Mesenchymal stem cell (in vitro differentiated cells and primary cell): ENCODE measurements at regions not wholly inside any gene's neighbourhood (a gene's known extent, or its start where the extent isn't known, plus 50 kb on each side); places are given as distances from the start of the nearest gene placed in this dataset.

Experiments used
- DNase-seq: peaks from one replicate; pipeline ENCODE4 v3.0.0-alpha.2; 2013
- H2AFZ ChIP-seq: one replicate; pipeline ENCODE4 v1.6.1; 2013; ENCODE audit warnings: low read depth, mild to moderate bottlenecking, control low read depth, inconsistent platforms, low read length, moderate library complexity
- H2AK5ac ChIP-seq: 2 replicates; pipeline ENCODE4 v1.6.1; 2013; ENCODE audit warnings: low read length, moderate library complexity, mild to moderate bottlenecking, inconsistent platforms; ENCODE audit not compliant: severe bottlenecking
- H2BK120ac ChIP-seq: one replicate; pipeline ENCODE4 v1.6.1; 2013; ENCODE audit warnings: low read depth, mild to moderate bottlenecking, inconsistent platforms, low read length, moderate library complexity
- H2BK12ac ChIP-seq, 2 experiments: one replicate each; pipeline ENCODE4 v1.6.1; 2013; ENCODE audit warnings: inconsistent platforms in 2 of 2, low read length in 2 of 2, mild to moderate bottlenecking in 2 of 2, moderate library complexity in 2 of 2, control low read depth in 1 of 2
- H2BK15ac ChIP-seq: one replicate; pipeline ENCODE4 v1.6.1; 2013; ENCODE audit warnings: mild to moderate bottlenecking, low read depth, inconsistent platforms; ENCODE audit not compliant: poor library complexity, severe bottlenecking
- H2BK5ac ChIP-seq: 2 replicates; pipeline ENCODE4 v1.6.1; 2013; ENCODE audit warnings: low read depth, mild to moderate bottlenecking, low read length, control low read depth, inconsistent platforms; ENCODE audit not compliant: poor library complexity, severe bottlenecking
- H3K14ac ChIP-seq, 2 experiments: one replicate each; pipeline ENCODE4 v1.6.1; 2013; ENCODE audit warnings: inconsistent platforms in 2 of 2, low read length in 2 of 2, control low read depth in 1 of 2, mild to moderate bottlenecking in 1 of 2, moderate library complexity in 1 of 2
- H3K18ac ChIP-seq, 2 experiments: one replicate each; pipeline ENCODE4 v1.6.1; 2013; ENCODE audit warnings: inconsistent platforms in 2 of 2, low read length in 2 of 2, control low read depth in 1 of 2, low read depth in 1 of 2, mild to moderate bottlenecking in 1 of 2
- H3K23ac ChIP-seq, 2 experiments: one replicate each; pipeline ENCODE4 v1.6.1; 2013; ENCODE audit warnings: inconsistent platforms in 2 of 2, low read length in 2 of 2, mild to moderate bottlenecking in 2 of 2, moderate library complexity in 2 of 2, control low read depth in 1 of 2
- H3K27ac ChIP-seq: 2 replicates; pipeline ENCODE4 v1.5.1; 2013; ENCODE audit warnings: mild to moderate bottlenecking, moderate library complexity, low read length, control low read depth, inconsistent platforms; ENCODE audit not compliant: poor library complexity, severe bottlenecking
- H3K27me3 ChIP-seq, 2 experiments: 2 replicates each; pipeline versions ENCODE4 v1.6.1 to v1.7.0; 2013; ENCODE audit warnings: low read length in 2 of 2, mild to moderate bottlenecking in 2 of 2, moderate library complexity in 2 of 2, control low read depth in 1 of 2, inconsistent platforms in 1 of 2; ENCODE audit not compliant: control insufficient read depth in 1 of 2, insufficient read depth in 1 of 2
- H3K36me3 ChIP-seq, 2 experiments: 2 replicates each; pipeline versions ENCODE4 v1.6.1 to v1.7.0; 2013; ENCODE audit warnings: low read length in 2 of 2, control low read depth in 1 of 2, inconsistent platforms in 1 of 2, low read depth in 1 of 2, mild to moderate bottlenecking in 1 of 2; ENCODE audit not compliant: insufficient read depth in 2 of 2, control insufficient read depth in 1 of 2
- H3K4ac ChIP-seq, 2 experiments: one replicate each; pipeline ENCODE4 v1.6.1; 2013; ENCODE audit warnings: inconsistent platforms in 2 of 2, low read length in 2 of 2, mild to moderate bottlenecking in 2 of 2, moderate library complexity in 2 of 2, control low read depth in 1 of 2, low read depth in 1 of 2
- H3K4me1 ChIP-seq: 2 replicates; pipeline ENCODE4 v1.6.1; 2013; ENCODE audit warnings: low read depth, low read length, control low read depth; ENCODE audit not compliant: control insufficient read depth, insufficient read depth
- H3K4me2 ChIP-seq: 2 replicates; pipeline ENCODE4 v1.6.1; 2013; ENCODE audit warnings: low read length, mild to moderate bottlenecking, inconsistent platforms; ENCODE audit not compliant: poor library complexity, severe bottlenecking
- H3K4me3 ChIP-seq, 2 experiments: 2 replicates each; pipeline versions ENCODE4 v1.5.1 to v1.7.0; 2013; ENCODE audit warnings: low read length in 2 of 2, mild to moderate bottlenecking in 2 of 2, control low read depth in 1 of 2, low read depth in 1 of 2; ENCODE audit not compliant: insufficient read depth in 1 of 2
- H3K79me1 ChIP-seq: replicated peaks from 2 replicates; pipeline ENCODE4 v1.6.1; 2013; ENCODE audit warnings: mild to moderate bottlenecking, control low read depth, low read length, inconsistent platforms; ENCODE audit not compliant: poor library complexity, severe bottlenecking
- H3K9ac ChIP-seq: 2 replicates; pipeline ENCODE4 v1.7.0; 2013; ENCODE audit warnings: mild to moderate bottlenecking, low read length, moderate library complexity
- H3K9me3 ChIP-seq: 2 replicates; pipeline ENCODE4 v1.7.0; 2013; ENCODE audit warnings: mild to moderate bottlenecking, low read length; ENCODE audit not compliant: control insufficient read depth
- H4K8ac ChIP-seq: one replicate; pipeline ENCODE4 v1.6.1; 2013; ENCODE audit warnings: inconsistent platforms, mild to moderate bottlenecking, low read length, moderate library complexity
- H4K91ac ChIP-seq: one replicate; pipeline ENCODE4 v1.6.1; 2013; ENCODE audit warnings: mild to moderate bottlenecking, low read length, inconsistent platforms
- WGBS: methylation state at CpG from one replicate; pipeline ENCODE4 v1.1.7; 2013; ENCODE audit warnings: mixed read lengths; 5-methylcytosine and 5-hydroxymethylcytosine counted together

- WGBS = 80% methylated on average over 1 of the region's 1 CpG
- Histone ChIP-seq H2AFZ (no peak overlapping the region), H3K23ac (no peak overlapping the region), H3K9me3 (peaks cover 61% of the 10 kb centered on the region), H4K91ac (no peak overlapping the region), H4K8ac (no peak overlapping the region), H3K18ac (no peak overlapping the region), H3K9ac (no peak overlapping the region), H3K79me1 (no peaks in the 10 kb centered on the region), H3K27ac (no peak overlapping the region), H2BK5ac (no peak overlapping the region), H3K4me2 (no peak overlapping the region), H3K4me1 (no peaks in the 10 kb centered on the region), H2BK120ac (no peak overlapping the region), H2BK12ac (no peak overlapping the region), H3K14ac (no peak overlapping the region), H2BK15ac (no peak overlapping the region), H3K36me3 (no peaks in the 10 kb centered on the region), H3K4me3 (no peak overlapping the region), H2AK5ac (no peak overlapping the region), H3K27me3 (no peaks in the 10 kb centered on the region), H3K4ac (no peak overlapping the region)
- no peak for DNase-seq
Measured at GRCh38 chr5:110218981-110219380, 507.5 kb downstream of the TMEM232 start.

GRCh38 chr5:110219769-110220168, 506.7 kb downstream of the TMEM232 start:
- Histone ChIP-seq H3K18ac (no peak overlapping the region), H3K23ac (no peak overlapping the region), H3K4me3 (no peak overlapping the region), H2BK15ac (no peak overlapping the region), H2AFZ (no peak overlapping the region), H4K8ac (no peak overlapping the region), H3K27ac (no peak overlapping the region), H3K79me1 (no peaks in the 10 kb centered on the region), H3K14ac (no peak overlapping the region), H3K4ac (no peak overlapping the region), H3K4me2 (no peak overlapping the region), H3K9ac (no peak overlapping the region), H2AK5ac (no peak overlapping the region), H2BK120ac (no peak overlapping the region), H3K4me1 (no peaks in the 10 kb centered on the region), H3K27me3 (no peaks in the 10 kb centered on the region), H2BK5ac (no peak overlapping the region), H4K91ac (no peak overlapping the region), H3K36me3 (no peaks in the 10 kb centered on the region), H3K9me3 (peaks cover 65% of the 10 kb centered on the region), H2BK12ac (no peak overlapping the region)
- 68% methylated on average over 2 of the region's 2 CpGs for WGBS
- DNase-seq = no peak

- no peak overlapping the region for H3K4me3 ChIP-seq
- no peaks in the 10 kb centered on the region for H3K79me1 ChIP-seq
- H3K4ac ChIP-seq = no peak overlapping the region
- WGBS = no CpG with 5 or more reads among the region's 2 CpGs
- H3K18ac ChIP-seq = no peak overlapping the region
- H2BK15ac ChIP-seq = no peak overlapping the region
- H3K9me3 ChIP-seq = peaks cover 72% of the 10 kb centered on the region
- no peaks in the 10 kb centered on the region for H3K36me3 ChIP-seq
- H3K4me1 ChIP-seq = no peaks in the 10 kb centered on the region
- no peak overlapping the region for H4K91ac ChIP-seq
- H4K8ac ChIP-seq = no peak overlapping the region
- no peak overlapping the region for H2BK5ac ChIP-seq
- H3K27ac ChIP-seq = no peak overlapping the region
- DNase-seq = no peak
- no peaks in the 10 kb centered on the region for H3K27me3 ChIP-seq
- no peak overlapping the region for H2AK5ac ChIP-seq
- no peak overlapping the region for H2BK120ac ChIP-seq
- no peak overlapping the region for H3K4me2 ChIP-seq
- H3K14ac ChIP-seq = no peak overlapping the region
- no peak overlapping the region for H2AFZ ChIP-seq
- H3K9ac ChIP-seq = no peak overlapping the region
- H3K23ac ChIP-seq = no peak overlapping the region
- H2BK12ac ChIP-seq = no peak overlapping the region
Measured at GRCh38 chr5:110221036-110221435, 505.4 kb downstream of the TMEM232 start.

- H3K23ac ChIP-seq = no peak overlapping the region
- no peak overlapping the region for H3K4me2 ChIP-seq
- H3K18ac ChIP-seq = no peak overlapping the region
- no peak overlapping the region for H2BK15ac ChIP-seq
- no peaks in the 10 kb centered on the region for H3K4me1 ChIP-seq
- no peak overlapping the region for H3K9ac ChIP-seq
- no peak overlapping the region for H2AK5ac ChIP-seq
- H2BK120ac ChIP-seq = no peak overlapping the region
- WGBS = 82% methylated on average over 1 of the region's 1 CpG
- no peak overlapping the region for H2AFZ ChIP-seq
- H3K14ac ChIP-seq = no peak overlapping the region
- no peak overlapping the region for H3K4ac ChIP-seq
- H3K79me1 ChIP-seq = no peaks in the 10 kb centered on the region
- no peaks in the 10 kb centered on the region for H3K27me3 ChIP-seq
- no peak overlapping the region for H4K8ac ChIP-seq
- no peak overlapping the region for H4K91ac ChIP-seq
- no peak for DNase-seq
- H2BK12ac ChIP-seq = no peak overlapping the region
- no peak overlapping the region for H3K27ac ChIP-seq
- no peaks in the 10 kb centered on the region for H3K36me3 ChIP-seq
- no peak overlapping the region for H3K4me3 ChIP-seq
- peaks cover 57% of the 10 kb centered on the region for H3K9me3 ChIP-seq
- no peak overlapping the region for H2BK5ac ChIP-seq
Measured at GRCh38 chr5:110224050-110224449, 502.4 kb downstream of the TMEM232 start.
